Activated CD8-positive, alpha-beta memory T cell treated with anti-CD3 and anti-CD28 coated beads for 1 hour (primary cell): ENCODE measurements at regions not wholly inside any gene's neighbourhood (a gene's known extent, or its start where the extent isn't known, plus 50 kb on each side); places are given as distances from the start of the nearest gene placed in this dataset.

ENCODE experiments used
- DNase-seq, 2 donors: peaks; one replicate each; pipeline ENCODE4 v3.0.0-alpha.2; 2020; ENCODE audit warnings: low read depth in 1 of 2; ENCODE audit errors: extremely low read depth in 1 of 2

GRCh38 chr15:62785881-62786828 is 256.4 kb upstream of the TPM1 start:
- DNase-seq, result no peak

DNA sequence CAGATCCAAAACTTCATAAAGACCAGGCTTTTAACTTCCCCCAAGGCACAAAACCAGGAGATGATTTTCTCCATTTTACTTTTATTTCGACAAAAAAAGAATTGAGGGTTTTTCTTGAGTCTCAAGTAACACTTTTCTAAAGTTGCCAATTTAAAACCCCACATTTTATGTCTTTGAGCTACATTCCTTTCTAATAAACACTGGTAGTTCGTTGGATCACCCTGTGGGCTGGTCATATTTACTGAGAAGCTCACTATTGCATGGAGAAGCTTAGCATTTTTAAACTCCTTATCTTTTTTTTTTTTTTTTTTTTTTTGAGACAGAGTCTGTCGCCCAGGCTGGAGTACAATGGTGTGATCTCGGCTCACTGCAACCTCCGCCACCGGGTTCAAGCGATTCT is 255.1 kb upstream of the TPM1 start:
- no peak for DNase-seq

DNA sequence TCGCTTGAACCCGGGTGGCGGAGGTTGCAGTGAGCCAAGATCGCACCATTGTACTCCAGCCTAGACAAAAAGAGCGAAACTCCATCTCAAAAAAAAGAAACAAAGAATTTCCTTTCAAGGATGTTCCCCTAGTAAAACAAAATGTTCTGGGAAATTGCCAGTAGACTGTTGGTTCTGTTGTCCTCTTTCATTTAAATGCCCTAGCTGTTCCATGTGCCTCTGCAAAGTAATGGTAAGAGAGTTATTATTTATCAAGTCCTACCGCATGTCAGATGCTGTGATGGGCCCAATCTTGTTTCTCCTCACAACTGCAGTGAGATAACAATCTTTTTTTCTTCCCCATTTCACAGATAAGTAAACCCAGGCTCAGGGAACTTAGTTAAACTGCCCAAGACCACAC is 254.3 kb upstream of the TPM1 start:
- DNase-seq, result no peak

DNA sequence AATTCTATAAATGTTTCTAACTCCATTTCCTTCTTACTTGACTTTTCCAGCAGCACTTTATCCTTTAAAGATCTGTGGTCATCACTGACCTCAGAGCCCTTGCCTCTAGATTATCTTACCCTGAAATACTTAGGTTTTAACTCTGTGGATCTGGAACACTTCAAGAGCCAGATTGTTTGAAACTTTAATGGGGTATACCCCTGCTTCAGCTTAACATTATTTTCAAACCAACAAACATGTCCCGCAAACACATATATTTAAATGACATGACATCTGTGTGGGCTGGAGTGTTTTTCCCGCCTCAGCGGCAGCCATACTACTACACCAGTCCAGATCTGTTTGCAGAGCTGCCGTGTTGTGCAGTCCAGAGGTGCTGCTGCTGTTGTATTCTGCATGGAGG is 252.0 kb upstream of the TPM1 start:
- no peak for DNase-seq

DNA sequence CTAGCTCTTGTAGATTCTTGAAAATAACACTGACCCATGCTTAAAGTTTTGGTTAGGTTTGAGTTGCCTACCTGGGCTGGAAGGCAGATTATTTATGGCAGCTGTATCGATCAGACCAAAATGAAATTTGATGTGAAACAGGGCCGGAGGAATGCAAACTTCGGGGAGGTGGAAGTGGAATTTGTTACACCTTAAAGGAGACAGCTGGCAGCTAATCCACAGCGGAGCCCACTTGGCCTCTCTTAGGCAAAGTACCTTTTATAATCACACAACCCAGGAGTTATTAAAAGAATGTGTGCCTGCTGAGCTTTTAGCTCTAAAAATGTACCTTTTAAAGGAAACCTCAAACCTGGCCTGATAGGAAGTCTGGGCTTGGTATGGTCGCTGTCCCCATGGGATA is 250.9 kb upstream of the TPM1 start:
- no peak for DNase-seq

GRCh38 chr15:62792986-62793751 is 249.4 kb upstream of the TPM1 start:
- DNase-seq, result no peak

DNA sequence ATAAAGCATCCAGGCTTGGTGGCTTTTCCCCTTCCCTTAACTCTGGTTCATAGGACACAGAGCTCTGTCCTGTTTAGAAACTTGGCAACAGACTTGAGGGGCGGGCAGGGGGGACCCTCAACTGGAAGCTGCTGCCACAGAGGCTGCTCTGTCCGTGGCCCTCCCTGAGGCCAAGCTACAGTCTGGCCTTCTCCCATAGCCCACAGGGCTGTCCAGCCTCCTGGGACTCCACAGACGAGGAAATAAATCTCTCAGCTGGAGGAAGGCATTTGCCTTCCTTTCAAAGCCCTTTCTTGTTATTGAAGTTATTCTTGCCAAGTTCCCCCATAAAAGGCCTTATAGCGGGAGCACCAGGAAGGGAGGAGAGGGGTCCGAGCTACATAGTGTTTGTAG is 248.8 kb upstream of the TPM1 start:
- DNase-seq, result no peak

DNA sequence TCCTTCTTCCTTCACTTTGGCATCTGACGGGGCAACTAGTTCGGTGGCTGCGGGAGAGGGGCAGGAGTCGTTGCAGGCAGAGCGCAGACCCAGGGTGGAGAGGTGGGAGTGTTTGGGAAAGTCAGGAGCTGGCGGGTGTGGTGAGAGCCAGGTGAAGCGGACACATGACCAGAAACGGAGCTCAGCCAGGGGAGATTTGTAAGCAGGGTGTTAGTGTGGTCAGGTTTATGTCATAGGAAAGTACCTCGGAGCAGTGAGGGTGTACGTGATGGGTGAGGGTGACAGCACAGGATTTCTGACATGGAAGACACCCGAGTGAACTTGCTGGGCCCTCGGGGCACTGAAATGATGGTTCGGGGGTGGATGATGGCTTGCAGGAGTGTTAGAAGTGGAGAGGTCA is 247.4 kb upstream of the TPM1 start:
- DNase-seq, result no peak

GRCh38 chr15:62795700-62796695 is 246.5 kb upstream of the TPM1 start:
- DNase-seq, result no peak

DNA sequence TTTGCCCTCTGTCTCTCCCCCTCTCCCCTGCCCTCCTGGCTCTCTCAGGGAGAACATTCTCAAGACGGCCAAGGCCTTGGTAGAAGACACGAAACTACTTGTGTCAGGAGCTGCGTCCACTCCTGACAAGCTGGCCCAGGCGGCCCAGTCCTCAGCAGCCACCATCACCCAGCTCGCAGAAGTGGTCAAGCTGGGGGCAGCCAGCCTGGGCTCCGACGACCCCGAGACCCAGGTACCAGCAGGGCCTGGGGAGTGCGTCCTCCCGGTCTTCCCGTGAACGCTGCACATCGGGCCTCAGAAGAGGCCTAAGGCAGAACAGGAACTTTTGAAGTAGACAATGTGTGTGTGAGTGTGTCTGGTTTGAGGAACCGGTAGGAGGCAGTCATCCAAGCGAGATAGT is 245.4 kb upstream of the TPM1 start:
- no peak for DNase-seq

DNA sequence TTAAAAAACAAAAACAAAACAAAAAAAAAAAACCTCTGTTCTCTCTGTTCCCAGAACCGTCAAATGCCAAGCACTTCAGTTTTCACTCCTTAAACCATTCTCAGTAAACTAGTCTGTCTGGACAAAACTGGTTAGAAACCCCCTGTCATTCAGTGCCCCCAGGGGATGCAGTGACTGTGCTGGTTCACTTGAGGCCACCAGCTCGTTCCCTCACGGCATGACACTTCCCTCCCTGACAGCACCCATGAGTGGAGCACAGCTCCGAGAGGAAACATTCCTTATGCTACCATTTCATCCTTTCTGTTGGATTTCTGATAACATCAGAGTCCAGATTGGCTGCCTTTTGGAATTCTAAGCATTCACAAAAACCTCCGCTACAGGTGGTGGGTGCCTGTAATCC is 244.0 kb upstream of the TPM1 start:
- DNase-seq, result no peak

GRCh38 chr15:62799037-62799436 is 243.5 kb upstream of the TPM1 start:
- no peak for DNase-seq

DNA sequence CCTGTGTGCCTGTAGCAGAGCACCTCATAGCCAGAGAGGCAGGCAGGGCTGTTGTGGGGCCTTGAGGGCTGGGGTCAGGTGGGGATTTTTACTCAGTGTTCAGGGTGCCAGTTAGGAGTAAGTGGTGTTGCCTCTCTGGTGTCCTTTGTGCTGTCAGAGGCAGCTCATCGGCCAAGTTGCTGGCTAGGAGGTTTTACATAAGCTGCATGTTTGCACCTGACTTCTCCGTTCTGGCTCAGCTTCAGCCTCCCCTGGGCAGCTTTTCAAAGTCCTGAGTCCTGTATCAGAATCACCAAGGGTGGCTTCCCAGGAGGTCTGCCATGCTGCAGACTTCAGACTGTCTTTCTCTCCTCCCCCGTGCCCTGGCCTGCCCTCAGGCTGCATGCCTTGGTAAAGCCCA is 242.6 kb upstream of the TPM1 start:
- DNase-seq, result no peak

- no peak for DNase-seq
Observed at GRCh38 chr15:62802612-62803011, 239.9 kb upstream of the TPM1 start.

DNA sequence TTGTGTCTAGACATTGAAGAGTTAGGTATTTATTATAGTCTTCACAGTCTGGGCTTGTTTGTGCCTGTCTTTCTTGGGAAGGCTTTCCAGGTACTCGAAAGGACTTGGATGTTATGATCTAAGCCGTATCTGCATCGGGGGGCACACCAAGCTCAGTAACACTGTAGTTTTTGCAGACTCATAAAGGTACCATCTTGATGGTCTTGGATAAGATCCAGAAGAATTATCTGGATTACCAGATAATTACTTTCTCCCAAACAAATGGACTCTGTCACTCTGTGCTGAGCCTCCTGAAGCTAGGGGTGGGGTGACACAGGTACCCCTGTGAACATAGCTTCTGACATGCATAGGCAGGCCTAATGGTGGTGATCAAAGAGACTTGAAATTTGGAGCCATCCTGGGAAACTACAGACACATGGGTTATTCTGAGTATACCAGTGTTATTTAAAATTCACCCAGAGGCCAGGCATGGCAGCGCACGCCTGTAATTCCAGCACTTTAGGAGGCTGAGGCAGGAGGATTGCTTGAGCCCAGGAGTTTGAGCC is 238.6 kb upstream of the TPM1 start:
- no peak for DNase-seq

DNA sequence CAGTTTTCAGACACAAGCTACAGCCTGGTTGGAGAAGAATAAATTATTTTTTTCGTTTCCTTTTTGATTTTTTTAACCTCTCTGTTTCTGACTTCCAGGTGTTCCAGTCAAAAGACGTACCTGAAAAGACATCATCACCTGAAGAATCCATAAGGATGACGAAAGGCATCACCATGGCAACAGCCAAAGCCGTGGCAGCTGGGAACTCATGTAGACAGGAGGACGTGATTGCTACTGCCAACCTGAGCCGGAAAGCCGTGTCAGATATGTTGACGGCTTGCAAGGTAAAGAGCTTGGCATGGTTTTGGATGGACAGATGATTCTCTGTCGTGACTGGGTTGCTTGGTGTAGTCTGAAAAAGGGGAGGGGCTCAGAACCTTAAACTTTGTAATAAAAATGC is 237.0 kb upstream of the TPM1 start:
- no peak for DNase-seq

- DNase-seq, result no peak
Observed at GRCh38 chr15:62807539-62808130, 234.9 kb upstream of the TPM1 start.

GRCh38 chr15:62809115-62809967 is 233.2 kb upstream of the TPM1 start:
- DNase-seq, result no peak

DNA sequence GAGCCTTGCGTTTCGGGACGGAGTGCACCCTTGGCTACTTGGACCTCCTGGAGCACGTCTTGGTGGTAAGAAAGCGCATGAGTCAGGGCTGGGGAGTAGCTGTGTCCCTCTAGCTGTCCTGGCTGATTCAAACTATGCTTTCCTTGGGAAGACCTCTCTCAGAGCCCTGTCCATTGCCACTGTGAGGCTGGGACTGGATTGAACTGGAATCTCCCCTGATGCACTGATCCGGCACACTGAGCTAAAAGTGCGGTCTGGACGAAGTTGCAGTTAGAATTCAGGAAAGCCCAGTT is 232.6 kb upstream of the TPM1 start:
- DNase-seq, result no peak

GRCh38 chr15:62812515-62812835 is 230.1 kb upstream of the TPM1 start:
- no peak for DNase-seq
